Mesothelial cell of epicardium (in vitro differentiated cells): ENCODE measurements at regions not wholly inside any gene's neighbourhood (a gene's known extent, or its start where the extent isn't known, plus 50 kb on each side); places are given as distances from the start of the nearest gene placed in this dataset.

ENCODE experiments used
- DNase-seq, 2 experiments: peaks; one replicate each; pipeline ENCODE4 v3.0.0; 2021; ENCODE audit warnings: low spot score in 2 of 2; ENCODE audit not compliant: unreplicated experiment in 2 of 2
- H3K27ac Mint-ChIP-seq: 2 replicates; pipeline ENCODE4 v1.8.0; 2021; ENCODE audit warnings: mixed read lengths
- H3K27me3 Mint-ChIP-seq: 2 replicates; pipeline ENCODE4 v1.8.0; 2021; ENCODE audit warnings: low read depth, mixed read lengths
- H3K36me3 Mint-ChIP-seq: 2 replicates; pipeline ENCODE4 v1.8.0; 2021; ENCODE audit warnings: mixed read lengths
- H3K4me1 Mint-ChIP-seq: 2 replicates; pipeline ENCODE4 v1.8.0; 2021; ENCODE audit warnings: mixed read lengths
- H3K4me3 Mint-ChIP-seq: 2 replicates; pipeline ENCODE4 v1.8.0; 2021; ENCODE audit warnings: mild to moderate bottlenecking, moderate library complexity, mixed read lengths
- H3K9me3 Mint-ChIP-seq: 2 replicates; pipeline ENCODE4 v1.8.0; 2021; ENCODE audit warnings: mixed read lengths
- CTCF ChIP-seq: fragments of 200-600 bp; sonication (generic); IDR thresholded peaks from one replicate; pipeline ENCODE4 v1.5.0; 2021; ENCODE audit warnings: antibody characterized with exemption; ENCODE audit not compliant: unreplicated experiment

GRCh38 chr13:111567637-111568036 is 247.2 kb downstream of the TEX29 start:
- Mint-ChIP-seq H3K27ac (no peak overlapping the region), H3K9me3 (peaks cover 20% of the 10 kb centered on the region), H3K4me3 (no peak overlapping the region), H3K4me1 (no peaks in the 10 kb centered on the region), H3K27me3 (peaks cover 15% of the 10 kb centered on the region), H3K36me3 (no peaks in the 10 kb centered on the region)
- TF ChIP-seq CTCF: no peak
- no peak for DNase-seq

- H3K27ac Mint-ChIP-seq: no peak overlapping the region
- no peaks in the 10 kb centered on the region for H3K36me3 Mint-ChIP-seq
- no peak overlapping the region for H3K4me3 Mint-ChIP-seq
- peaks cover 20% of the 10 kb centered on the region for H3K9me3 Mint-ChIP-seq
- no peak for TF ChIP-seq CTCF
- peaks cover 11% of the 10 kb centered on the region for H3K27me3 Mint-ChIP-seq
- no peaks in the 10 kb centered on the region for H3K4me1 Mint-ChIP-seq
- DNase-seq: no peak
Measured at GRCh38 chr13:111568290-111568689, 247.8 kb downstream of the TEX29 start.

GRCh38 chr13:111570911-111571310 is 250.5 kb downstream of the TEX29 start:
- DNase-seq: no peak
- H3K27ac Mint-ChIP-seq: no peak overlapping the region
- peaks cover 38% of the 10 kb centered on the region for H3K9me3 Mint-ChIP-seq
- H3K27me3 Mint-ChIP-seq: no peaks in the 10 kb centered on the region
- no peaks in the 10 kb centered on the region for H3K4me1 Mint-ChIP-seq
- H3K4me3 Mint-ChIP-seq: no peak overlapping the region
- peaks cover 4% of the 10 kb centered on the region for H3K36me3 Mint-ChIP-seq
- TF ChIP-seq CTCF: no peak

GRCh38 chr13:111572956-111573761 is 252.7 kb downstream of the TEX29 start:
- peaks cover 38% of the 10 kb centered on the region for H3K9me3 Mint-ChIP-seq
- no peak overlapping the region for H3K27ac Mint-ChIP-seq
- no peaks in the 10 kb centered on the region for H3K4me1 Mint-ChIP-seq
- no peak overlapping the region for H3K4me3 Mint-ChIP-seq
- H3K27me3 Mint-ChIP-seq: no peaks in the 10 kb centered on the region
- peaks cover 4% of the 10 kb centered on the region for H3K36me3 Mint-ChIP-seq
- no peak for DNase-seq
- no peak for TF ChIP-seq CTCF

GRCh38 chr13:111573801-111574200 is 253.4 kb downstream of the TEX29 start:
- Mint-ChIP-seq H3K9me3 (peaks cover 32% of the 10 kb centered on the region), H3K27me3 (no peaks in the 10 kb centered on the region), H3K4me1 (no peaks in the 10 kb centered on the region), H3K27ac (no peak overlapping the region), H3K4me3 (no peak overlapping the region), H3K36me3 (peaks cover 4% of the 10 kb centered on the region)
- TF ChIP-seq CTCF: no peak
- no peak for DNase-seq
